Vagina (tissue), 2 donors: ENCODE measurements at regions not wholly inside any gene's neighbourhood (a gene's known extent, or its start where the extent isn't known, plus 50 kb on each side); places are given as distances from the start of the nearest gene placed in this dataset.

Experiments
- POLR2A ChIP-seq, 2 donors: fragments of 450-650 bp; IDR thresholded peaks; one replicate each; pipeline ENCODE4 v1.6.1; 2017; ENCODE audit warnings: antibody characterized with exemption in 2 of 2, mild to moderate bottlenecking in 2 of 2, moderate library complexity in 2 of 2
- POLR2AphosphoS5 ChIP-seq, 2 donors: sonication (generic); formaldehyde crosslinking; IDR thresholded peaks; one replicate each; pipeline ENCODE4 v1.9.0; 2017; ENCODE audit warnings: antibody characterized with exemption in 2 of 2, mild to moderate bottlenecking in 2 of 2, low read depth in 1 of 2; ENCODE audit not compliant: insufficient read depth in 1 of 2
- TF ChIP-seq, protein P1 (sequence below), 3 experiments: fragments of 450-650 bp in 2 of 3; fragments of 200-600 bp in 1 of 3; sonication (generic) in 1 of 3; IDR thresholded peaks; one replicate each; pipeline ENCODE4 v1.5.1; 2017 to 2019; ENCODE audit warnings: antibody characterized with exemption in 3 of 3, mild to moderate bottlenecking in 2 of 3, moderate library complexity in 2 of 3

- no peak for TF ChIP-seq POLR2A (IDR thresholded peaks at IDR 0.05)
- TF ChIP-seq POLR2AphosphoS5 (IDR thresholded peaks at IDR 0.05; ENCODE audit: insufficient read depth in 1 of 2, low read depth in 1 of 2), result no peak
- TF ChIP-seq, protein P1, sequence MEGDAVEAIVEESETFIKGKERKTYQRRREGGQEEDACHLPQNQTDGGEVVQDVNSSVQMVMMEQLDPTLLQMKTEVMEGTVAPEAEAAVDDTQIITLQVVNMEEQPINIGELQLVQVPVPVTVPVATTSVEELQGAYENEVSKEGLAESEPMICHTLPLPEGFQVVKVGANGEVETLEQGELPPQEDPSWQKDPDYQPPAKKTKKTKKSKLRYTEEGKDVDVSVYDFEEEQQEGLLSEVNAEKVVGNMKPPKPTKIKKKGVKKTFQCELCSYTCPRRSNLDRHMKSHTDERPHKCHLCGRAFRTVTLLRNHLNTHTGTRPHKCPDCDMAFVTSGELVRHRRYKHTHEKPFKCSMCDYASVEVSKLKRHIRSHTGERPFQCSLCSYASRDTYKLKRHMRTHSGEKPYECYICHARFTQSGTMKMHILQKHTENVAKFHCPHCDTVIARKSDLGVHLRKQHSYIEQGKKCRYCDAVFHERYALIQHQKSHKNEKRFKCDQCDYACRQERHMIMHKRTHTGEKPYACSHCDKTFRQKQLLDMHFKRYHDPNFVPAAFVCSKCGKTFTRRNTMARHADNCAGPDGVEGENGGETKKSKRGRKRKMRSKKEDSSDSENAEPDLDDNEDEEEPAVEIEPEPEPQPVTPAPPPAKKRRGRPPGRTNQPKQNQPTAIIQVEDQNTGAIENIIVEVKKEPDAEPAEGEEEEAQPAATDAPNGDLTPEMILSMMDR (IDR thresholded peaks at IDR 0.05), result no peak
Observed at GRCh38 chr1:229990326-229990725, 76.7 kb upstream of the GALNT2 start.
